HepG2 (cell line): ENCODE measurements at regions not wholly inside any gene's neighbourhood (a gene's known extent, or its start where the extent isn't known, plus 50 kb on each side); places are given as distances from the start of the nearest gene placed in this dataset.

Experiments
- ATAC-seq: fragments of 200-7000 bp; cut with Tn5 transposase; 3 replicates; pipeline ENCODE4 v1.9.1; 2020; ENCODE audit warnings: mild to moderate bottlenecking, moderate library complexity
- BruUV-seq: library from RNA; stranded (reverse); fragments of 400-500 nt; replicated peaks from 2 replicates; lab custom pipeline; 2021; lab: Mats Ljungman, UMichigan
- CTCF ChIA-PET: fragments of 300-600 bp; formaldehyde crosslinking; extraction: SDS; loops from one replicate; lab custom pipeline; 2021; ENCODE audit warnings: low total read pairs, inconsistent platforms, low intra/inter-chr PET ratio; lab: Yijun Ruan, JAX
- POLR2A ChIA-PET: fragments of 350-600 bp; sonication (Branson Sonifier 250); formaldehyde crosslinking; loops from one replicate; lab custom pipeline; 2020; ENCODE audit warnings: antibody characterized with exemption, inconsistent platforms; lab: Yijun Ruan, JAX
- DNase-seq: peaks from one replicate; pipeline ENCODE4 v3.0.0-alpha.2; 2015; ENCODE audit warnings: low spot score
- FAIRE-seq: peaks from 3 replicates; lab custom pipeline; 2011; peaks lifted over from hg19 to GRCh38; lab: Jason Lieb, UNC
- H2AFZ ChIP-seq: one replicate; pipeline ENCODE4 v1.6.1; 2011; ENCODE audit warnings: low read length, inconsistent platforms
- H3K27ac ChIP-seq: fragments of 300-600 bp; 3 replicates; pipeline ENCODE4 v1.8.0; 2011; ENCODE audit warnings: mixed run types, mild to moderate bottlenecking, mixed read lengths, low read length, inconsistent platforms; ENCODE audit not compliant: insufficient read depth; ENCODE audit errors: extremely low read length
- H3K27me3 ChIP-seq, 2 experiments: fragments of 200-600 bp in 1 of 2; 2 replicates in 1 of 2; 3 replicates in 1 of 2; pipeline versions ENCODE4 v1.6.0 to v1.8.0; 2011; ENCODE audit warnings: low read length in 2 of 2, mild to moderate bottlenecking in 2 of 2, moderate library complexity in 2 of 2, inconsistent platforms in 1 of 2; ENCODE audit not compliant: insufficient read depth in 2 of 2, control insufficient read depth in 1 of 2
- H3K36me3 ChIP-seq, 2 experiments: fragments of 200-600 bp in 1 of 2; replicated peaks in 1 of 2; 2 replicates in 1 of 2; 3 replicates in 1 of 2; pipeline versions ENCODE4 v1.5.1 to v1.8.0; 2011; ENCODE audit warnings: low read length in 2 of 2, inconsistent platforms in 1 of 2; ENCODE audit not compliant: insufficient read depth in 2 of 2, control insufficient read depth in 1 of 2
- H3K4me1 ChIP-seq: 2 replicates; pipeline ENCODE4 v1.5.1; 2012; ENCODE audit warnings: low read length, inconsistent platforms; ENCODE audit not compliant: insufficient read depth
- H3K4me2 ChIP-seq: 2 replicates; pipeline ENCODE4 v1.6.0; 2011; ENCODE audit warnings: low read depth, low read length, inconsistent platforms
- H3K4me3 ChIP-seq, 3 experiments: fragments of 200-600 bp in 1 of 3; sonication (generic), shearing (Covaris generic) in 1 of 3; replicated peaks in 1 of 3; 2 replicates each; pipeline ENCODE4 v1.5.1; 2011 to 2016; ENCODE audit warnings: low read length in 3 of 3, inconsistent platforms in 2 of 3, low read depth in 2 of 3, mild to moderate bottlenecking in 2 of 3, control low read depth in 1 of 3, mixed read lengths in 1 of 3; ENCODE audit not compliant: insufficient read depth in 1 of 3
- H3K79me2 ChIP-seq: one replicate; pipeline ENCODE4 v1.6.1; 2011; ENCODE audit warnings: low read length, inconsistent platforms; ENCODE audit not compliant: insufficient read depth
- H3K9ac ChIP-seq: 2 replicates; pipeline ENCODE4 v1.6.0; 2011; ENCODE audit warnings: mild to moderate bottlenecking, low read depth, low read length, inconsistent platforms; ENCODE audit not compliant: insufficient read depth
- H3K9me3 ChIP-seq: 2 replicates; pipeline ENCODE4 v1.5.1; 2012; ENCODE audit warnings: mild to moderate bottlenecking, low read length
- H4K20me1 ChIP-seq: 2 replicates; pipeline ENCODE4 v1.6.0; 2011; ENCODE audit warnings: inconsistent platforms, mild to moderate bottlenecking, low read length, moderate library complexity; ENCODE audit not compliant: insufficient read depth
- ARID5B ChIP-seq: IDR thresholded peaks from 2 replicates; pipeline ENCODE4 v1.4.0; 2020; ENCODE audit warnings: mild to moderate bottlenecking, missing genetic modification reagents
- TP53 ChIP-seq: sonication (generic); formaldehyde crosslinking; conservative IDR thresholded peaks from 2 replicates; pipeline ENCODE4 v1.4.0; 2020; ENCODE audit warnings: missing genetic modification reagents
- ZNF18 ChIP-seq: sonication (generic); formaldehyde crosslinking; IDR thresholded peaks from 2 replicates; pipeline ENCODE4 v1.8.0; 2022; ENCODE audit warnings: mild to moderate bottlenecking, missing genetic modification reagents; ENCODE audit not compliant: insufficient replicate concordance
- ZNF362 ChIP-seq: sonication (generic); formaldehyde crosslinking; IDR thresholded peaks from 2 replicates; pipeline ENCODE4 v1.4.0; 2020; ENCODE audit warnings: missing genetic modification reagents, mild to moderate bottlenecking, borderline replicate concordance
- ZNF567 ChIP-seq: sonication (generic); formaldehyde crosslinking; IDR thresholded peaks from 2 replicates; pipeline ENCODE4 v1.8.1; 2023; ENCODE audit warnings: mild to moderate bottlenecking, missing genetic modification reagents, borderline replicate concordance
- WGBS: methylation state at CpG from one replicate; pipeline ENCODE4 v1.1.6; 2017; ENCODE audit warnings: low lambda C conversion rate; 5-methylcytosine and 5-hydroxymethylcytosine counted together
- in situ Hi-C: cut with HindIII; loops from 2 replicates; pipeline ENCODE4 v1.10.0; 2017; ENCODE audit warnings: low pct_unique_long_range_greater_than_20kb; ENCODE audit not compliant: extremely low pct_ligation_motif_present
- intact Hi-C: fragments of 100-400 bp; cut with micrococcal nuclease; formaldehyde crosslinking; loops from one replicate; pipeline ENCODE4 v1.10.0; 2022; ENCODE audit not compliant: unreplicated experiment

- Histone ChIP-seq H3K9ac (no peak overlapping the region), H3K27me3 (peaks cover 3 to 13% of the 10 kb centered on the region in 2 experiments; a peak in 3 of 5 replicates), H3K9me3 (no peaks in the 10 kb centered on the region), H4K20me1 (no peaks in the 10 kb centered on the region), H2AFZ (no peak overlapping the region), H3K4me2 (no peak overlapping the region), H3K4me1 (no peaks in the 10 kb centered on the region), H3K79me2 (no peaks in the 10 kb centered on the region), H3K4me3 (no peak overlapping the region), H3K36me3 (no peaks in the 10 kb centered on the region), H3K27ac (no peak overlapping the region)
- FAIRE-seq, result no peak
- intact Hi-C loops, result no loop called here
- no peak for ATAC-seq
- ChIA-PET CTCF (no interaction called here), POLR2A (no interaction called here)
- WGBS, result 38% methylated on average over 9 of the region's 9 CpGs
- no peak for TF ChIP-seq ARID5B (CRISPR knock-in tag)
- no peak for TF ChIP-seq ZNF18 (CRISPR knock-in tag)
- TF ChIP-seq ZNF567 (CRISPR knock-in tag), result no peak
- no peak for TF ChIP-seq TP53
- TF ChIP-seq ZNF362 (CRISPR knock-in tag), result no peak
- BruUV-seq, result no TSS peak
- in situ Hi-C loops, result no loop called here
- no peak for DNase-seq
These were observed 72.4 kb upstream of the POU3F1 start for GRCh38 chr1:38118976-38119375.
